ENCODE measurements at regions not wholly inside any gene's neighbourhood (a gene's known extent, or its start where the extent isn't known, plus 50 kb on each side); places are given as distances from the start of the nearest gene placed in this dataset.

- TF ChIP-seq FOXM1 (CRISPR knock-in tag; IDR thresholded peaks at IDR 0.05) (no peak), RBFOX2 (IDR thresholded peaks at IDR 0.05; ENCODE audit: low read depth, low read length) (no peak), RFX5 (IDR thresholded peaks at IDR 0.05; ENCODE audit: low read depth, low read length) (no peak), CTCF (CRISPR knock-in tag; IDR thresholded peaks at IDR 0.05) (no peak), ZNF180 (CRISPR knock-in tag; IDR thresholded peaks at IDR 0.05; ENCODE audit: borderline replicate concordance, low read depth) (no peak), ARHGAP35 (CRISPR knock-in tag; IDR thresholded peaks at IDR 0.05; ENCODE audit: borderline replicate concordance) (no peak), ASH2L (IDR thresholded peaks at IDR 0.05; ENCODE audit: insufficient read length, low read depth, low read length) (no peak)
Measured at GRCh38 chr17:34733333-34733732, 154.0 kb downstream of the TMEM132E start.
